ENCODE measurements at regions not wholly inside any gene's neighbourhood (a gene's known extent, or its start where the extent isn't known, plus 50 kb on each side); places are given as distances from the start of the nearest gene placed in this dataset.

- no peak for TF ChIP-seq CTCF (IDR thresholded peaks at IDR 0.05; ENCODE audit: control insufficient read depth, insufficient read depth, low read depth, low read length, missing control alignments)
- DNase-seq (ENCODE audit: low read depth), result no peak
- no peak overlapping the region for H3K4me3 ChIP-seq (ENCODE audit: control insufficient read depth, low read depth, low read length)
Measured at GRCh38 chr2:160702754-160703153, 209.1 kb upstream of the RBMS1 start.

GRCh38 chr2:160703648-160704585, 210.3 kb upstream of the RBMS1 start:
- no peak for TF ChIP-seq CTCF (IDR thresholded peaks at IDR 0.05; ENCODE audit: control insufficient read depth, insufficient read depth, low read depth, low read length, missing control alignments)
- no peak for DNase-seq (ENCODE audit: low read depth)
- H3K4me3 ChIP-seq (ENCODE audit: control insufficient read depth, low read depth, low read length), result no peak overlapping the region

GRCh38 chr2:160715428-160715827, 221.8 kb upstream of the RBMS1 start:
- no peak for TF ChIP-seq CTCF (IDR thresholded peaks at IDR 0.05; ENCODE audit: control insufficient read depth, insufficient read depth, low read depth, low read length, missing control alignments)
- DNase-seq (ENCODE audit: low read depth), result no peak
- no peak overlapping the region for H3K4me3 ChIP-seq (ENCODE audit: control insufficient read depth, low read depth, low read length)

- DNase-seq (ENCODE audit: low read depth), result no peak
- TF ChIP-seq CTCF (IDR thresholded peaks at IDR 0.05; ENCODE audit: control insufficient read depth, insufficient read depth, low read depth, low read length, missing control alignments), result no peak
- H3K4me3 ChIP-seq (ENCODE audit: control insufficient read depth, low read depth, low read length), result no peak overlapping the region
Measured at GRCh38 chr2:160719116-160719515, 225.5 kb upstream of the RBMS1 start.

GRCh38 chr2:160720098-160720497, 226.5 kb upstream of the RBMS1 start:
- no peak overlapping the region for H3K4me3 ChIP-seq (ENCODE audit: control insufficient read depth, low read depth, low read length)
- DNase-seq (ENCODE audit: low read depth), result no peak
- TF ChIP-seq CTCF (IDR thresholded peaks at IDR 0.05; ENCODE audit: control insufficient read depth, insufficient read depth, low read depth, low read length, missing control alignments), result no peak

GRCh38 chr2:160721089-160722040, 227.8 kb upstream of the RBMS1 start:
- TF ChIP-seq CTCF (IDR thresholded peaks at IDR 0.05; ENCODE audit: control insufficient read depth, insufficient read depth, low read depth, low read length, missing control alignments), result no peak
- no peak overlapping the region for H3K4me3 ChIP-seq (ENCODE audit: control insufficient read depth, low read depth, low read length)
- DNase-seq (ENCODE audit: low read depth), result peak; percentile 62

Data from AG09309 (cell line).